AG04450 (cell line): ENCODE measurements at regions not wholly inside any gene's neighbourhood (a gene's known extent, or its start where the extent isn't known, plus 50 kb on each side); places are given as distances from the start of the nearest gene placed in this dataset.

Experiments used
- CTCF ChIA-PET: fragments of 300-600, 350-600 bp; formaldehyde crosslinking; extraction: SDS; loops from one replicate; lab custom pipeline; 2022; ENCODE audit warnings: antibody characterized with exemption, inconsistent platforms; lab: Charles Lee
- POLR2A ChIA-PET: fragments of 350-600 bp; formaldehyde crosslinking; extraction: SDS; loops from one replicate; lab custom pipeline; 2021; ENCODE audit warnings: antibody characterized with exemption, inconsistent platforms; lab: Yijun Ruan, JAX
- DNase-seq: peaks from one replicate; pipeline ENCODE4 v3.0.0-alpha.2; 2011; ENCODE audit warnings: low read depth, low spot score
- H3K27ac ChIP-seq: one replicate; pipeline ENCODE4 v1.5.1; 2012; ENCODE audit warnings: low read depth, low read length, control low read depth
- H3K27me3 ChIP-seq: one replicate; pipeline ENCODE4 v1.6.0; 2012; ENCODE audit warnings: low read length; ENCODE audit not compliant: control insufficient read depth, insufficient read depth
- H3K4me3 ChIP-seq: 2 replicates; pipeline ENCODE4 v1.5.1; 2011; ENCODE audit warnings: mild to moderate bottlenecking, low read depth, low read length, control low read depth
- H3K9me3 ChIP-seq: 2 replicates; pipeline ENCODE4 v1.5.1; 2012; ENCODE audit warnings: low read length; ENCODE audit not compliant: control insufficient read depth, insufficient read depth
- CTCF ChIP-seq: IDR thresholded peaks from 2 replicates; pipeline ENCODE4 v1.5.1; 2011; ENCODE audit warnings: low read depth, low read length, control low read depth, inconsistent platforms

- no peak overlapping the region for H3K4me3 ChIP-seq
- H3K27ac ChIP-seq, result no peak overlapping the region
- TF ChIP-seq CTCF, result no peak
- H3K9me3 ChIP-seq, result no peaks in the 10 kb centered on the region
- ChIA-PET POLR2A (interaction anchor here (0.6 kb wide), 1 partner anchor 120 kb away, joined by 3 read pairs; no protein-coding TSS in a partner anchor), CTCF (interaction anchor here (0.5 kb wide), 1 partner anchor 920 kb away, joined by 3 read pairs; no protein-coding TSS in a partner anchor)
- DNase-seq, result no peak
- no peaks in the 10 kb centered on the region for H3K27me3 ChIP-seq
Observed at GRCh38 chr4:114100288-114101031, 121.0 kb upstream of the ARSJ start.

GRCh38 chr4:114103908-114104307 lies 124.5 kb upstream of the ARSJ start:
- POLR2A ChIA-PET, result no interaction called here
- TF ChIP-seq CTCF, result no peak
- no peaks in the 10 kb centered on the region for H3K9me3 ChIP-seq
- no peak overlapping the region for H3K4me3 ChIP-seq
- CTCF ChIA-PET, result no interaction called here
- no peaks in the 10 kb centered on the region for H3K27me3 ChIP-seq
- DNase-seq, result no peak
- H3K27ac ChIP-seq, result no peak overlapping the region

GRCh38 chr4:114108869-114109268 lies 129.4 kb upstream of the ARSJ start:
- no peak overlapping the region for H3K27ac ChIP-seq
- H3K4me3 ChIP-seq, result no peak overlapping the region
- ChIA-PET CTCF (interaction anchor here (1.5 kb wide), 1 partner anchor 9 kb away, joined by 6 read pairs; no protein-coding TSS in a partner anchor), POLR2A (no interaction called here)
- H3K9me3 ChIP-seq, result no peaks in the 10 kb centered on the region
- peak; percentile 3 for DNase-seq
- TF ChIP-seq CTCF, result 0 out of 2 replicates have a peak, but pooled peaks have one; percentile 11
- H3K27me3 ChIP-seq, result no peaks in the 10 kb centered on the region

- ChIA-PET POLR2A (interaction anchor here (0.6 kb wide), 1 partner anchor 19 kb away, joined by 3 read pairs; no protein-coding TSS in a partner anchor), CTCF (interaction anchor here (1.5 kb wide), 1 partner anchor 8 kb away, joined by 6 read pairs; no protein-coding TSS in a partner anchor)
- no peak overlapping the region for H3K27ac ChIP-seq
- DNase-seq, result no peak
- no peaks in the 10 kb centered on the region for H3K9me3 ChIP-seq
- TF ChIP-seq CTCF, result no peak
- no peak overlapping the region for H3K4me3 ChIP-seq
- H3K27me3 ChIP-seq, result no peaks in the 10 kb centered on the region
Observed at GRCh38 chr4:114109776-114110175, 130.3 kb upstream of the ARSJ start.

- ChIA-PET CTCF (no interaction called here), POLR2A (no interaction called here)
- no peaks in the 10 kb centered on the region for H3K9me3 ChIP-seq
- DNase-seq, result no peak
- no peaks in the 10 kb centered on the region for H3K27me3 ChIP-seq
- no peak for TF ChIP-seq CTCF
- H3K27ac ChIP-seq, result no peak overlapping the region
- H3K4me3 ChIP-seq, result no peak overlapping the region
Observed at GRCh38 chr4:114115526-114115925, 136.1 kb upstream of the ARSJ start.
